ENCODE measurements at regions not wholly inside any gene's neighbourhood (a gene's known extent, or its start where the extent isn't known, plus 50 kb on each side); places are given as distances from the start of the nearest gene placed in this dataset.

- Histone ChIP-seq H3K27me3 (no peaks in the 10 kb centered on the region), H3K4me1 (no peaks in the 10 kb centered on the region), H3K9me3 (peaks cover 0 to 28% (median 0%) of the 10 kb centered on the region in 3 donors), H3K4me3 (no peak overlapping the region), H3K36me3 (no peaks in the 10 kb centered on the region), H3K27ac (no peak overlapping the region)
- 88 to 100% methylated on average over 1 to 2 of the region's 2 CpGs for WGBS, 2 donors (ENCODE audit: low coverage in 1 of 2)
- TF ChIP-seq, protein P1, sequence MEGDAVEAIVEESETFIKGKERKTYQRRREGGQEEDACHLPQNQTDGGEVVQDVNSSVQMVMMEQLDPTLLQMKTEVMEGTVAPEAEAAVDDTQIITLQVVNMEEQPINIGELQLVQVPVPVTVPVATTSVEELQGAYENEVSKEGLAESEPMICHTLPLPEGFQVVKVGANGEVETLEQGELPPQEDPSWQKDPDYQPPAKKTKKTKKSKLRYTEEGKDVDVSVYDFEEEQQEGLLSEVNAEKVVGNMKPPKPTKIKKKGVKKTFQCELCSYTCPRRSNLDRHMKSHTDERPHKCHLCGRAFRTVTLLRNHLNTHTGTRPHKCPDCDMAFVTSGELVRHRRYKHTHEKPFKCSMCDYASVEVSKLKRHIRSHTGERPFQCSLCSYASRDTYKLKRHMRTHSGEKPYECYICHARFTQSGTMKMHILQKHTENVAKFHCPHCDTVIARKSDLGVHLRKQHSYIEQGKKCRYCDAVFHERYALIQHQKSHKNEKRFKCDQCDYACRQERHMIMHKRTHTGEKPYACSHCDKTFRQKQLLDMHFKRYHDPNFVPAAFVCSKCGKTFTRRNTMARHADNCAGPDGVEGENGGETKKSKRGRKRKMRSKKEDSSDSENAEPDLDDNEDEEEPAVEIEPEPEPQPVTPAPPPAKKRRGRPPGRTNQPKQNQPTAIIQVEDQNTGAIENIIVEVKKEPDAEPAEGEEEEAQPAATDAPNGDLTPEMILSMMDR (IDR thresholded peaks at IDR 0.05) = no peak
- TF ChIP-seq EP300 (IDR thresholded peaks at IDR 0.05) (no peak), POLR2AphosphoS5 (IDR thresholded peaks at IDR 0.05) (no peak), POLR2A (IDR thresholded peaks at IDR 0.05) (no peak)
- ATAC-seq = no peak
These were observed 1190.4 kb upstream of the ZEB2 start for GRCh38 chr2:145710303-145710702.

- 50 to 89% methylated on average over 1 of the region's 1 CpG for WGBS, 2 donors (ENCODE audit: low coverage in 1 of 2)
- H3K27me3 ChIP-seq = no peaks in the 10 kb centered on the region
- no peak for TF ChIP-seq EP300 (IDR thresholded peaks at IDR 0.05)
- no peak for TF ChIP-seq POLR2AphosphoS5 (IDR thresholded peaks at IDR 0.05)
- no peak for TF ChIP-seq POLR2A (IDR thresholded peaks at IDR 0.05)
- TF ChIP-seq, protein P1 (IDR thresholded peaks at IDR 0.05) = no peak
- H3K36me3 ChIP-seq = no peaks in the 10 kb centered on the region
- H3K4me1 ChIP-seq = no peaks in the 10 kb centered on the region
- no peak for ATAC-seq
- no peak overlapping the region for H3K4me3 ChIP-seq
- peaks cover 0 to 11% (median 0%) of the 10 kb centered on the region in 3 donors for H3K9me3 ChIP-seq
- H3K27ac ChIP-seq = no peak overlapping the region
These were observed 1182.4 kb upstream of the ZEB2 start for GRCh38 chr2:145702305-145702704.

DNA sequence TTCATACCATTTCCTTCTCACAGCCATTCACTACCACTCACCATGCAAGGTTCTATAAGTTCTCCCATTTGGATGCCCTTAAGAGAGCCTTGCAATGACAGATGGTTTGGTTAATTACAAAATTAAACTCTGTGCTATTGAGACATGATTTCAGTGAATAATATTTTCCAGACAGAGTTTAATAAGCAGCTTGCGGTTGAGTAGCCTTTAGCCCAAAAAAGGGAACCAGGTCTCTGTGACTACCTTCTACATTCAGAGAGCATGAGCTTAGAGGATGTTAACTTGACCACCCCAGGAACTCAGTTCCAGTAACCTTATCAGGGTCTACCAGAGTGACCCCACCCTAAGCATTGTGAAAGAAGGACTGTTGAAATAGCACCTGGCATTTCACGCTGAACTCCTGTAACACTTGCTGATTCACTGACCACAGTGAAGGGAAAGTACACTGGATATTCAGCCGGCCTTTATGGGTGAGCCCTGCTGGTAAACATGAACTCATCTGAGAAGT, 1173.1 kb upstream of the ZEB2 start:
- ATAC-seq = no peak
- TF ChIP-seq POLR2AphosphoS5 (IDR thresholded peaks at IDR 0.05) (no peak), POLR2A (IDR thresholded peaks at IDR 0.05) (no peak), EP300 (IDR thresholded peaks at IDR 0.05) (no peak)
- TF ChIP-seq, protein P1 (IDR thresholded peaks at IDR 0.05) = no peak
- Histone ChIP-seq H3K27ac (no peak overlapping the region), H3K4me1 (no peaks in the 10 kb centered on the region), H3K36me3 (no peaks in the 10 kb centered on the region), H3K27me3 (no peaks in the 10 kb centered on the region), H3K9me3 (no peaks in the 10 kb centered on the region), H3K4me3 (no peak overlapping the region)
- WGBS, 2 donors (ENCODE audit: low coverage in 1 of 2) = 78 to 90% methylated on average over 2 to 3 of the region's 3 CpGs

- 92 to 93% methylated on average over 5 of the region's 5 CpGs for WGBS, 2 donors (ENCODE audit: low coverage in 1 of 2)
- TF ChIP-seq, protein P1 (IDR thresholded peaks at IDR 0.05) = no peak
- TF ChIP-seq POLR2AphosphoS5 (IDR thresholded peaks at IDR 0.05) (no peak), POLR2A (IDR thresholded peaks at IDR 0.05) (no peak), EP300 (IDR thresholded peaks at IDR 0.05) (no peak)
- Histone ChIP-seq H3K36me3 (no peaks in the 10 kb centered on the region), H3K27me3 (no peaks in the 10 kb centered on the region), H3K4me3 (no peak overlapping the region), H3K4me1 (no peaks in the 10 kb centered on the region), H3K9me3 (no peaks in the 10 kb centered on the region), H3K27ac (no peak overlapping the region)
- no peak for ATAC-seq
These were observed 1171.7 kb upstream of the ZEB2 start for GRCh38 chr2:145691659-145692058.

DNA sequence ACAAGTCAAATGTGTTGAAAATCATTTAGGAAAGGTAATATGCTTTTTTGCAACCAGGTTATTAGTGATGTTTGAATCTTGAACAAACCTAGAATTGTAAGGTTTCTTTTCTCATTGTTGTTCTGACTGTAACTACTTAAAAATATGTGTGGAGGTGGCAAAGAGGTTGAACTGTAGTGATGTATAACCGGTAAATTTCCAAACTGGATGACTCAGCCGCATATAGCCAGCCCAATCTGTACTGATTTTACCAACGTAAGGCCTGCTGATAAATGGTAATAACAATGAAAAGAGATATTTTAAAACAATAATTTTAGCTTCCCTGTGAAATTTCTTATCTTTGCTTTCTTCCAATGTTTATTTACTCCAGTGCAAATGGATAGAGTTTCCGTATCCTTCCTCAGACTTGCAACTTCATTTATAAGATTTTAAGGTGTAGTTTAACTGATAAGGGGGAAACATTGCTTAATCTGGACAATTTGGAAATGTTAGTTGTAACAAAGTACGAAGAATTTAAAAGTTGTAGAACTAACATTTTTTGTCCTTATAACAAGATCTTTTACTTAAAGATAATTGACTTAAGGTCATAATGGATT, 1170.4 kb upstream of the ZEB2 start:
- Histone ChIP-seq H3K9me3 (no peaks in the 10 kb centered on the region), H3K27ac (no peak overlapping the region), H3K36me3 (no peaks in the 10 kb centered on the region), H3K4me3 (no peak overlapping the region), H3K27me3 (no peaks in the 10 kb centered on the region), H3K4me1 (no peaks in the 10 kb centered on the region)
- WGBS, 2 donors (ENCODE audit: low coverage in 1 of 2) = 89 to 92% methylated on average over 5 of the region's 5 CpGs
- TF ChIP-seq EP300 (IDR thresholded peaks at IDR 0.05) (no peak), POLR2AphosphoS5 (IDR thresholded peaks at IDR 0.05) (no peak), POLR2A (IDR thresholded peaks at IDR 0.05) (no peak)
- TF ChIP-seq, protein P1 (IDR thresholded peaks at IDR 0.05) = no peak
- ATAC-seq = no peak
